ENCODE measurements at regions not wholly inside any gene's neighbourhood (a gene's known extent, or its start where the extent isn't known, plus 50 kb on each side); places are given as distances from the start of the nearest gene placed in this dataset.

DNA sequence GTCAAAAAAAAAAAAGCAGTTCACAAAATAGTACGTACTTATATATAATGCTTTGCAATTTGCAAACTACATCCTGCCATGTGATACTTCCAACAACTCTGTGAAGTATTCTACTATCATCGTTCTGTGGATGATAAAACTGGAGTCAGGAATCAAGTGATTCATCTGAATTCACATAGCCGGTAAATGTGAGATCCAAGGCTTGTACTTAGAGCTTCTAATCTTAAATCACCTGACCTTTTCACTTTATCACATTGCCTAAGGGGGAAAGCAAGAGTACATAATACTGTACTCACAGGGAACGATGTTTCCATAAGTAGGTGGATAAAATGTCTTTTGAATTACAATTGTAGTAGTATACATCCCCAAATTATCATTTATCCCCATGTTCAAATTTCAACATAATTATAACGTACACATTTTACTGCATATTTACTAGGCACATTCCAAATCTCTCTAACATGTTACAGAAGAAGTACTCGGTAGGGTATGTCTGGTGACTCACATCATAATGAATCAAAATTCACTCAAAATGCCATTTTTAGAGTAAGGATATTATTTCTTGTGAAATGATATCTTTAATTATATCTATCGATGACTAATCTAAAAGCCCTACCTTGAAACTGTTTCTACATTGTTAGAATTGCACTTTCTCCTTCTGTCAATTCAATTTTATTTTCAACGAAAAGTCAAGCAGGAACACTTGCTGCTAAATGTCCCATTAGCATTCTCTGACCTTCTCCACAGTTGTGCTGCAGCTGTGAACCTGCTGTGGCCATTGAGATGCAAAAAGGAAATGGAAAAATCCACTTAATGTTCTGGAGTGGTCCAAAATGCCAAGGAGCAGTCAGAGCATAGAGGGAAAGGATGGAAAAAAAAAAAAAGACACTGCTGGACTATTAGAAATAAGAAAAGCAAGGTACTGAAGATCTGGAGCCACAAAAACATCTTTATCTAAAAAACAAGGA lies 78.9 kb downstream of the OR2K2 start (continued):
- no peak for TF ChIP-seq BHLHE40 (IDR thresholded peaks at IDR 0.05; ENCODE audit: low read depth, low read length)

DNA sequence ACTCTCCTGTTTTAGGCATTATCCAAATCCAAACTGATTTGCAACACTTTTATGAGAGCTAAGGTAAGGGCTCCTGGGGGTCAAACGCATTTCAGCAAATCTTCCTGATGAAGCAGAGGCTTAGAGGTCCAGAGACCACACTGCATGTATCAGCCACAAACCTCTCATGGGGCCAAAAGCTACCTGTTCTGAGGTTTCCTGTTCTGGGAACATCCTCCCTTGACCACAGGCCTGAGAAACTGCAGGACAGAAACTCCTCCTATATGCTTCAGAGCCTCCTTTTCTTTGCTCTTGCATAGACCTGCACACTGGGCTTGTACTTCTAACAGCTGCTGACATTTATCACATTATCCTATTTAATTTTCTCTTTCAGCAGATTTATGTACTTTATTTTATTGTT lies 92.6 kb downstream of the OR2K2 start:
- Histone ChIP-seq H3K4me1 (ENCODE audit: control insufficient read depth, insufficient read depth, low read length) (no peaks in the 10 kb centered on the region), H3K4ac (ENCODE audit: low read depth, low read length) (no peak overlapping the region), H3K9me3 (ENCODE audit: control insufficient read depth, insufficient read depth, low read length) (no peaks in the 10 kb centered on the region), H4K91ac (ENCODE audit: insufficient read depth, low read depth, low read length) (no peak overlapping the region), H4K20me1 (ENCODE audit: insufficient read depth, low read length) (no peaks in the 10 kb centered on the region), H3K9ac (ENCODE audit: low read depth, low read length) (no peak overlapping the region), H2AK9ac (replicated peaks; ENCODE audit: low read depth, low read length, poor library complexity) (no peak overlapping the region), H3K79me1 (ENCODE audit: low read depth in 1 of 2, low read length in 2 of 2) (no peaks in the 10 kb centered on the region), H2AFZ (replicated peaks; ENCODE audit: low read length, poor library complexity) (no peak overlapping the region), H2BK20ac (ENCODE audit: low read depth, low read length) (no peak overlapping the region), H3K9me1 (ENCODE audit: insufficient read depth, low read length) (no peaks in the 10 kb centered on the region), H3K4me3 (ENCODE audit: insufficient read depth, low read depth, low read length) (no peak overlapping the region), H3K56ac (ENCODE audit: extremely low read depth, insufficient read depth, low read length) (no peak overlapping the region), H2BK5ac (ENCODE audit: low read depth, low read length, poor library complexity, severe bottlenecking) (no peak overlapping the region), H2BK120ac (ENCODE audit: low read depth, low read length) (no peak overlapping the region), H3K27me3 (ENCODE audit: control insufficient read depth, insufficient read depth, low read length) (no peaks in the 10 kb centered on the region), H4K8ac (ENCODE audit: low read depth in 2 of 2, low read length in 2 of 2) (no peak overlapping the region), H3K27ac (ENCODE audit: insufficient read depth, low read length) (no peak overlapping the region), H2BK15ac (ENCODE audit: low read depth, low read length) (no peak overlapping the region), H3K14ac (replicated peaks; ENCODE audit: low read depth, low read length) (no peak overlapping the region), H4K5ac (ENCODE audit: low read depth, low read length) (no peak overlapping the region), H3K4me2 (ENCODE audit: low read depth, low read length) (no peak overlapping the region), H2AK5ac (ENCODE audit: low read depth, low read length) (no peak overlapping the region), H3K18ac (ENCODE audit: low read depth, low read length) (no peak overlapping the region), H3K36me3 (ENCODE audit: control insufficient read depth, insufficient read depth, low read length) (no peaks in the 10 kb centered on the region), H3K23ac (ENCODE audit: low read depth, low read length) (no peak overlapping the region)
- intact Hi-C loops (cut with micrococcal nuclease) (no loop called here), dilution Hi-C loops (cut with HindIII; ENCODE audit: low sequenced_read_pairs, unreplicated experiment) (no loop called here), in situ Hi-C loops (cut with MboI; ENCODE audit: low sequenced_read_pairs) (no loop called here)
- ChIA-PET POLR2A (ENCODE audit: unreplicated experiment) (no interaction called here), CTCF (interaction anchor here (0.9 kb wide), 1 partner anchor 10 kb away, joined by 4 read pairs; no protein-coding TSS in a partner anchor)
- TF ChIP-seq, protein P1, sequence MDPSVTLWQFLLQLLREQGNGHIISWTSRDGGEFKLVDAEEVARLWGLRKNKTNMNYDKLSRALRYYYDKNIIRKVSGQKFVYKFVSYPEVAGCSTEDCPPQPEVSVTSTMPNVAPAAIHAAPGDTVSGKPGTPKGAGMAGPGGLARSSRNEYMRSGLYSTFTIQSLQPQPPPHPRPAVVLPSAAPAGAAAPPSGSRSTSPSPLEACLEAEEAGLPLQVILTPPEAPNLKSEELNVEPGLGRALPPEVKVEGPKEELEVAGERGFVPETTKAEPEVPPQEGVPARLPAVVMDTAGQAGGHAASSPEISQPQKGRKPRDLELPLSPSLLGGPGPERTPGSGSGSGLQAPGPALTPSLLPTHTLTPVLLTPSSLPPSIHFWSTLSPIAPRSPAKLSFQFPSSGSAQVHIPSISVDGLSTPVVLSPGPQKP (IDR thresholded peaks at IDR 0.05; ENCODE audit: borderline replicate concordance, low read depth, low read length), result no peak
- TF ChIP-seq RAD21 (IDR thresholded peaks at IDR 0.05; ENCODE audit: low read length) (no peak), SMC3 (IDR thresholded peaks at IDR 0.05; ENCODE audit: low read depth, low read length) (no peak)
- BruUV-seq (replicated peaks), result no TSS peak
- no peak for DNase-seq
- no CpG with 5 or more reads among the region's 1 CpG for WGBS, 2 experiments (ENCODE audit: extremely low coverage in 2 of 2, insufficient read length in 1 of 2)
- no peak for ATAC-seq (ENCODE audit: low read depth)

Measured in IMR-90 (cell line).